PC-3 (cell line): ENCODE measurements at regions not wholly inside any gene's neighbourhood (a gene's known extent, or its start where the extent isn't known, plus 50 kb on each side); places are given as distances from the start of the nearest gene placed in this dataset.
"Not testable (repeated sequence)": the region's sequence is repeated elsewhere in the genome, so short reads cannot be mapped to it uniquely, and the experiment has no call there.

Experiments
- ATAC-seq: fragments of 200-7000 bp; cut with Tn5 transposase; 2 replicates; pipeline ENCODE4 v1.9.1; 2020; ENCODE audit warnings: mild to moderate bottlenecking, moderate library complexity
- BruUV-seq: library from RNA; stranded (reverse); fragments of 400-500 nt; replicated peaks from 2 replicates; lab custom pipeline; 2021; lab: Mats Ljungman, UMichigan
- CTCF ChIA-PET: fragments of 300-600 bp; sonication (Branson Sonifier 250); formaldehyde crosslinking; loops from one replicate; lab custom pipeline; 2022; ENCODE audit warnings: antibody characterized with exemption; lab: Charles Lee
- POLR2A ChIA-PET: fragments of 300-600 bp; sonication (Branson Sonifier 250); formaldehyde crosslinking; loops from one replicate; lab custom pipeline; 2022; ENCODE audit warnings: antibody characterized with exemption; ENCODE audit not compliant: unreplicated experiment; lab: Charles Lee
- DNase-seq: peaks from one replicate; pipeline ENCODE4 v3.0.0-alpha.2; 2015
- H2AFZ ChIP-seq: fragments of 300-600 bp; sonication (generic); 2 replicates; pipeline ENCODE4 v1.6.0; 2016; ENCODE audit warnings: antibody characterized with exemption, low read length
- H3F3A ChIP-seq: fragments of 300-600 bp; sonication (generic); one replicate; pipeline ENCODE4 v1.6.0; 2017; ENCODE audit warnings: antibody characterized with exemption, low read length, control low read depth, mild to moderate bottlenecking; ENCODE audit not compliant: unreplicated experiment
- H3K27ac ChIP-seq: fragments of 300-600 bp; sonication (generic); 2 replicates; pipeline ENCODE4 v1.5.1; 2016; ENCODE audit warnings: mild to moderate bottlenecking, low read length
- H3K27me3 ChIP-seq: fragments of 300-600 bp; sonication (generic); 2 replicates; pipeline ENCODE4 v1.6.1; 2016; ENCODE audit warnings: low read length, mixed read lengths
- H3K36me3 ChIP-seq: fragments of 300-600 bp; sonication (generic); 2 replicates; pipeline ENCODE4 v1.6.1; 2016; ENCODE audit warnings: low read depth, mixed run types, low read length, mixed read lengths
- H3K4me1 ChIP-seq: fragments of 300-600 bp; sonication (generic); 2 replicates; pipeline ENCODE4 v1.5.1; 2016; ENCODE audit warnings: low read length; ENCODE audit not compliant: insufficient read depth
- H3K4me2 ChIP-seq: fragments of 300-600 bp; sonication (generic); 2 replicates; pipeline ENCODE4 v1.6.0; 2016; ENCODE audit warnings: low read length
- H3K4me3 ChIP-seq: fragments of 300-600 bp; sonication (generic); 2 replicates; pipeline ENCODE4 v1.5.1; 2016; ENCODE audit warnings: mild to moderate bottlenecking, low read length, mixed read lengths
- H3K79me2 ChIP-seq: fragments of 300-600 bp; sonication (generic); 2 replicates; pipeline ENCODE4 v1.6.1; 2017; ENCODE audit warnings: low read length, mixed read lengths
- H3K9ac ChIP-seq: fragments of 300-600 bp; sonication (generic); 2 replicates; pipeline ENCODE4 v1.6.0; 2016; ENCODE audit warnings: mild to moderate bottlenecking, low read length
- H3K9me2 ChIP-seq: fragments of 300-600 bp; sonication (generic); replicated peaks from 2 replicates; pipeline ENCODE4 v1.6.1; 2016; ENCODE audit warnings: mixed run types, low read length, mixed read lengths
- H3K9me3 ChIP-seq: fragments of 300-600 bp; sonication (generic); 2 replicates; pipeline ENCODE4 v1.6.1; 2016; ENCODE audit warnings: low read length, mixed read lengths
- H4K20me1 ChIP-seq: fragments of 300-600 bp; sonication (generic); 2 replicates; pipeline ENCODE4 v1.6.1; 2016; ENCODE audit warnings: low read length, mixed read lengths
- EZH2 ChIP-seq: fragments of 300-600 bp; sonication (generic); IDR thresholded peaks from one replicate; pipeline ENCODE4 v1.6.1; 2017; ENCODE audit warnings: antibody characterized with exemption, mild to moderate bottlenecking, low read length; ENCODE audit not compliant: unreplicated experiment
- EZH2phosphoT487 ChIP-seq: fragments of 300-600 bp; sonication (generic); IDR thresholded peaks from 2 replicates; pipeline ENCODE4 v1.6.1; 2018; ENCODE audit warnings: mild to moderate bottlenecking, antibody characterized with exemption, low read length, borderline replicate concordance
- intact Hi-C: fragments of 100-400 bp; cut with micrococcal nuclease; formaldehyde crosslinking; loops from 2 replicates; pipeline ENCODE4 v1.9.0; 2023
- TF ChIP-seq, protein P1 (sequence below): fragments of 300-600 bp; sonication (generic); conservative IDR thresholded peaks from 2 replicates; pipeline ENCODE4 v1.5.1; 2017; ENCODE audit warnings: antibody characterized with exemption, low read depth, mild to moderate bottlenecking, low read length

DNA sequence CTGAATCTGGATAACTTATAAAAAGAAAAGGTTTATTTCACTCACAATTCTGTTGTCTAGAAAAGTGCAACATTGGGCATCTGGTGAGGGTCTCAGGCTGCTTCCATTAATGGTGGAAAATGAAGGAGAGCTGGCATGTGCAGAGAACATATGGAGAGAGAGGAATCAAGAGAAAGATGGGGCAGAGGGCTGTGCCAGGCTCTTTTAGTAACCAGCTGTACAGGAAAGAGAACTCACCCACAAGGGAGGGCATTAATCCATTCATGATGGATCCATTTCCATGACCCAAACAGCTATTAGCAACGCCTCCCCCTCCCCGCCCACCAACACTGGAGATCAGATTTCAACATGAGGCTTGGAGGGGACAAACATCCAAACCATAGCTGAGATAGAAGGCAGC lies 61.7 kb upstream of the LYZL1 start:
- H3K9me2 ChIP-seq, result no peaks in the 10 kb centered on the region
- no peaks in the 10 kb centered on the region for H3K4me1 ChIP-seq
- CTCF ChIA-PET, result no interaction called here

DNA sequence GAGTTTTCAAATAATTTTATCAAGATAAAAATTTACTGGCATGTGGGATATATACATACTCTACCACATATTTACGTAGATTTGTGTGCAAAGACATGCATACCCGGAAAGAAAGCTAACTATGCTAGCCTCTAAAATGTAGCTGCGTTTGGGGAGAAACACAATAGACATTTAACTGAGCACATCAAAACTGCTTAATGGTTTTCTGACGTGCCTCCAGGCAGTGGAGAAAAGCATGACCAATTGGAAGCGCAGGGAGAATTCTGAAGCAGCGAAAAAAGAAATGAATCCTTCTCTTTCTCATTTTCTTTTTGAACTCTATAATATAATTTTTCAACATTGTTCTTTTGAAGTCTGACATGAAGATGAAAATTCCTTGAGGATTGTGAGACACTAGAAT lies 60.3 kb upstream of the LYZL1 start:
- H3F3A ChIP-seq, result no peaks in the 10 kb centered on the region
- H3K79me2 ChIP-seq, result no peaks in the 10 kb centered on the region
- intact Hi-C loops, result no loop called here
- POLR2A ChIA-PET, result no interaction called here
- H3K4me1 ChIP-seq, result no peaks in the 10 kb centered on the region
- no peaks in the 10 kb centered on the region for H3K36me3 ChIP-seq
- CTCF ChIA-PET, result no interaction called here
- TF ChIP-seq EZH2phosphoT487, result no peak
- TF ChIP-seq, protein P1, sequence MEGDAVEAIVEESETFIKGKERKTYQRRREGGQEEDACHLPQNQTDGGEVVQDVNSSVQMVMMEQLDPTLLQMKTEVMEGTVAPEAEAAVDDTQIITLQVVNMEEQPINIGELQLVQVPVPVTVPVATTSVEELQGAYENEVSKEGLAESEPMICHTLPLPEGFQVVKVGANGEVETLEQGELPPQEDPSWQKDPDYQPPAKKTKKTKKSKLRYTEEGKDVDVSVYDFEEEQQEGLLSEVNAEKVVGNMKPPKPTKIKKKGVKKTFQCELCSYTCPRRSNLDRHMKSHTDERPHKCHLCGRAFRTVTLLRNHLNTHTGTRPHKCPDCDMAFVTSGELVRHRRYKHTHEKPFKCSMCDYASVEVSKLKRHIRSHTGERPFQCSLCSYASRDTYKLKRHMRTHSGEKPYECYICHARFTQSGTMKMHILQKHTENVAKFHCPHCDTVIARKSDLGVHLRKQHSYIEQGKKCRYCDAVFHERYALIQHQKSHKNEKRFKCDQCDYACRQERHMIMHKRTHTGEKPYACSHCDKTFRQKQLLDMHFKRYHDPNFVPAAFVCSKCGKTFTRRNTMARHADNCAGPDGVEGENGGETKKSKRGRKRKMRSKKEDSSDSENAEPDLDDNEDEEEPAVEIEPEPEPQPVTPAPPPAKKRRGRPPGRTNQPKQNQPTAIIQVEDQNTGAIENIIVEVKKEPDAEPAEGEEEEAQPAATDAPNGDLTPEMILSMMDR, result no peak
- no peak for TF ChIP-seq EZH2
- H3K27me3 ChIP-seq, result peaks cover 19% of the 10 kb centered on the region
- ATAC-seq (no peak), DNase-seq (no peak)
- no peak overlapping the region for H3K27ac ChIP-seq
- no peak overlapping the region for H3K9ac ChIP-seq
- no peak overlapping the region for H2AFZ ChIP-seq
- H3K9me3 ChIP-seq, result no peaks in the 10 kb centered on the region
- BruUV-seq, result no TSS peak
- H3K4me3 ChIP-seq, result no peak overlapping the region
- H3K9me2 ChIP-seq, result no peaks in the 10 kb centered on the region
- H4K20me1 ChIP-seq, result no peaks in the 10 kb centered on the region
- H3K4me2 ChIP-seq, result no peak overlapping the region

More for the DNA sequence above, 61.7 kb upstream of the LYZL1 start:
- intact Hi-C loops, result no loop called here
- Histone ChIP-seq H3K4me3 (no peak overlapping the region), H3F3A (no peaks in the 10 kb centered on the region), H3K4me2 (no peak overlapping the region), H3K79me2 (no peaks in the 10 kb centered on the region), H3K27me3 (peaks cover 23% of the 10 kb centered on the region), H3K36me3 (no peaks in the 10 kb centered on the region), H2AFZ (no peak overlapping the region), H3K27ac (no peak overlapping the region), H3K9me3 (no peaks in the 10 kb centered on the region), H4K20me1 (no peaks in the 10 kb centered on the region), H3K9ac (no peak overlapping the region)
- TF ChIP-seq EZH2 (no peak), EZH2phosphoT487 (no peak)
- TF ChIP-seq, protein P1, result no peak
- BruUV-seq, result no TSS peak
- DNase-seq, result no peak
- ATAC-seq, result no peak
- POLR2A ChIA-PET, result no interaction called here

DNA sequence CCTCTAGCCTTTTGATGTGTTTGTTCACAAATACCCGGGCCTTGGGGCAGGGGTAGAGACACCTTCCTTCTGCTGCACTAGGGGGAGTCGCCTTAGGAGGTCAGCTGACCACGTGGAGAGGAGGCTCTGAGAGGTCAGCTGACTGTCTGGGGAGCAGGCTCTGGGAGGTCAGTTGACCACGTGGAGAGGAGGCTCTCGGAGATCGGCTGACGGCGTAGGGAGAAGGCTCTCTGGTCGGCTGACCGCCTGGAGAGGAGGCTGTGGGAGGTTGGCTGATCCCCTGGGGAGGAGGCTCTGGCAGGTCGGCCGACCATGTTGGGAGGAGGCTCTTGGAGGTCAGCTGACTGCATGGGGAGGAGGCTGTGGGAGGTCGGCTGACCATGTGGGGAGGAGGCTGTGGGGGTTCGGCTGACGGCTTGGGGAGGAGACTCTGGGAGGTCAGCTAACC lies 59.6 kb upstream of the LYZL1 start:
- CTCF ChIA-PET, result no interaction called here
- H3K27me3 ChIP-seq, result peaks cover 11% of the 10 kb centered on the region
- H3K36me3 ChIP-seq, result no peaks in the 10 kb centered on the region
- H3K9ac ChIP-seq, result no peak overlapping the region
- H3F3A ChIP-seq, result no peaks in the 10 kb centered on the region
- no peak overlapping the region for H2AFZ ChIP-seq
- intact Hi-C loops, result no loop called here
- no TSS peak for BruUV-seq
- TF ChIP-seq, protein P1, result no peak
- TF ChIP-seq EZH2 (no peak), EZH2phosphoT487 (no peak)
- no peaks in the 10 kb centered on the region for H3K9me2 ChIP-seq
- DNase-seq, result no peak
- H4K20me1 ChIP-seq, result no peaks in the 10 kb centered on the region
- no peaks in the 10 kb centered on the region for H3K4me1 ChIP-seq
- no peak for ATAC-seq
- no peak overlapping the region for H3K27ac ChIP-seq
- no peak overlapping the region for H3K4me3 ChIP-seq
- POLR2A ChIA-PET, result no interaction called here
- no peaks in the 10 kb centered on the region for H3K9me3 ChIP-seq
- H3K4me2 ChIP-seq, result no peak overlapping the region
- H3K79me2 ChIP-seq, result no peaks in the 10 kb centered on the region

DNA sequence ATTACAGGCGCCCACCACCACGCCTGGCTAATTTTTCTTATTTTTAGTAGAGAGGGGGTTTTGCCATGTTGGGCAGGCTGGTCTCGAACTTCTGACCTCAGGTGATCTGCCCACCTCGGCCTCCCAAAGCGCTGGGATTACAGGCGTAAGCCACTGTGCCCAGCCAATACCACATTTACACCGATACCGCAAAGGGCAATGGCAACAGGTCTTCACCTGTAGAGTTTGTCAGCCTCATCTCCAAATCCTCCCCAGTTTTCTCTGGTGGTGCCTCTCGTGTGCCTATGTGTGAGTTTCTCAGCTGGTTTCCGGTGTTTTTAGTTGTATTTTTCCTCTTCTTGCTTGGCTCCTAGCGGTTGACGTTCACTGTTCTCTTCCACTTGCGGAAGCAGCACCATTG lies 52.0 kb upstream of the LYZL1 start:
- BruUV-seq, intact Hi-C loops: not testable (repeated sequence)

More for the DNA sequence above, 52.0 kb upstream of the LYZL1 start:
- H3F3A ChIP-seq, POLR2A ChIA-PET, ATAC-seq, H3K9ac ChIP-seq, H3K4me1 ChIP-seq, H3K27ac ChIP-seq, CTCF ChIA-PET, H4K20me1 ChIP-seq, H3K4me2 ChIP-seq, H3K27me3 ChIP-seq, H3K36me3 ChIP-seq, H3K79me2 ChIP-seq, H3K4me3 ChIP-seq, H2AFZ ChIP-seq, H3K9me3 ChIP-seq, DNase-seq, H3K9me2 ChIP-seq: not testable (repeated sequence)
